Fibroblast of pulmonary artery (primary cell): ENCODE measurements at regions not wholly inside any gene's neighbourhood (a gene's known extent, or its start where the extent isn't known, plus 50 kb on each side); places are given as distances from the start of the nearest gene placed in this dataset.
"Not testable (repeated sequence)": the region's sequence is repeated elsewhere in the genome, so short reads cannot be mapped to it uniquely, and the experiment has no call there.

Experiments
- DNase-seq: peaks from one replicate; pipeline ENCODE4 v3.0.0-alpha.2; 2010; ENCODE audit warnings: low read depth
- H3K4me3 ChIP-seq: replicated peaks from 2 replicates; pipeline ENCODE4 v1.5.1; 2011; ENCODE audit warnings: low read depth, mild to moderate bottlenecking, control low read depth, low read length, moderate library complexity
- CTCF ChIP-seq: IDR thresholded peaks from 2 replicates; pipeline ENCODE4 v1.5.1; 2011; ENCODE audit warnings: mild to moderate bottlenecking, control low read depth, low read length, inconsistent platforms; ENCODE audit errors: missing control alignments

GRCh38 chr6:5840734-5841390 lies 165.9 kb downstream of the NRN1 start:
- DNase-seq = no peak
- no peak for TF ChIP-seq CTCF
- H3K4me3 ChIP-seq = no peak overlapping the region

GRCh38 chr6:5838656-5839396 lies 167.9 kb downstream of the NRN1 start:
- TF ChIP-seq CTCF = no peak
- H3K4me3 ChIP-seq = no peak overlapping the region
- no peak for DNase-seq

GRCh38 chr6:5837323-5837722 lies 169.4 kb downstream of the NRN1 start:
- no peak for DNase-seq
- no peak for TF ChIP-seq CTCF
- no peak overlapping the region for H3K4me3 ChIP-seq

GRCh38 chr6:5836597-5836996 lies 170.1 kb downstream of the NRN1 start:
- not testable (repeated sequence) for H3K4me3 ChIP-seq, DNase-seq

GRCh38 chr6:5833120-5833519 lies 173.6 kb downstream of the NRN1 start:
- TF ChIP-seq CTCF = no peak
- no peak overlapping the region for H3K4me3 ChIP-seq
- no peak for DNase-seq

GRCh38 chr6:5832668-5833067 lies 174.1 kb downstream of the NRN1 start:
- no peak overlapping the region for H3K4me3 ChIP-seq
- no peak for TF ChIP-seq CTCF
- no peak for DNase-seq

GRCh38 chr6:5831219-5831862 lies 175.4 kb downstream of the NRN1 start:
- peak; percentile 11 for DNase-seq

More at GRCh38 chr6:5831219-5831862, 175.4 kb downstream of the NRN1 start:
- H3K4me3 ChIP-seq = not testable (repeated sequence)
